GM19395 (cell line): ENCODE measurements at regions not wholly inside any gene's neighbourhood (a gene's known extent, or its start where the extent isn't known, plus 50 kb on each side); places are given as distances from the start of the nearest gene placed in this dataset.
"Not testable (repeated sequence)": the region's sequence is repeated elsewhere in the genome, so short reads cannot be mapped to it uniquely, and the experiment has no call there.

Experiments
- ATAC-seq: cut with Tn5 transposase; IDR thresholded peaks from one replicate; pipeline ENCODE4 v1.9.1; 2021; ENCODE audit warnings: mild to moderate bottlenecking, moderate library complexity; ENCODE audit not compliant: unreplicated experiment

DNA sequence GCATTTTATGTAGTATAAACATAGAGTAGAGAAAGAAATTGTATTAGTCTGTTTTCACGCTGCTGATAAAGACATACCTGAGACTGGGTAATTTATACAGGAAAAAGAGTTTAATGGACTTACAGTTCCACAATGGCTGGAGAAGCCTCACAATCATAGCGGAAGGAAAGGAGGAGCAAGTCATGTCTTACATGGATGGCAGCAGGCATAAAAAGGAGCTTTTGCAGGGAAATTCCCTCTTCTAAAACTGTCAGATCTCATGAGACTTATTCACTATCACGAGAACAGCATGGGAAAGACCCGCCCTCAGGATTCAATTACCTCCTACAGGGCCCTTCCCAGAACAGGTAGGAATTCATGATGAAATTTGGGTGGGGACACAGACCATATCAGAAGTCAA, 98.1 kb downstream of the ARRDC3 start:
- ATAC-seq, result not testable (repeated sequence)

DNA sequence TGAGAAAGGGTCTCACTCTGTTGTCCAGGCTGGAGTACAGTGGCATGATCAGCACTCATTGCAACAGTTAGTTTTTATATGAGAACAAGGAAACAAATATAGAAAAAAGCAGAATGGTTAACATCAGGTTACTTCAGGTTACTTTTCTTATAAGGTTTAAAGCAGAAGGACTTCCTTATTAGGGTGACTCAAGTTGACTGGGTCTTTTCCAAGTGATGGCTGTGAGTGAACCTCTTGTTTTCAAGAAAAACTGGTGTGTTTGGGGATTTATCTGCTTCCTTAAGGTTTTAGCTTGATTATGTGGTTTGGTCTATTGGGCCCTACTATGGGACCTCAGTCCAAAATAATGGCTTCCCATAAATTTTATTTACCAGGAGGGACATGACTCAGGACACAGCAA, 99.2 kb downstream of the ARRDC3 start:
- no peak for ATAC-seq

DNA sequence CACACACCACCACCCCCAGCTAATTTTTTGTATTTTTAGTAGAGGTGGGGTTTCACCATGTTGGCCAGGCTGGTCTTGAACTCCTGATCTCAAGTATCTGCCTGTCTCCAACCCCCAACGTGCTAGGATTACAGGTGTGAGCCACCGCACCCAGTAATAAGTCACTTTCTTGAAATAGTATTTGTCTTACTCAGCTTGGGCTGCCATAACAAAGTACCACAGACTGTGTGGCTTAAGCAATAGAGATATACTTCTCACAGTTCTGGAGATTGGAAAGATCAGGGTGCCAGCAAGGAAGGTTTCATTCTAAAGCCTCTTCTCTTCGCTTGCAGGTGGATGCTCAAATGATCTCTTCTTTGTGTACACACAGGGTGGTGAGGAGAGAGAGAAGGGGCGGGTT, 99.8 kb downstream of the ARRDC3 start:
- ATAC-seq, result no peak

DNA sequence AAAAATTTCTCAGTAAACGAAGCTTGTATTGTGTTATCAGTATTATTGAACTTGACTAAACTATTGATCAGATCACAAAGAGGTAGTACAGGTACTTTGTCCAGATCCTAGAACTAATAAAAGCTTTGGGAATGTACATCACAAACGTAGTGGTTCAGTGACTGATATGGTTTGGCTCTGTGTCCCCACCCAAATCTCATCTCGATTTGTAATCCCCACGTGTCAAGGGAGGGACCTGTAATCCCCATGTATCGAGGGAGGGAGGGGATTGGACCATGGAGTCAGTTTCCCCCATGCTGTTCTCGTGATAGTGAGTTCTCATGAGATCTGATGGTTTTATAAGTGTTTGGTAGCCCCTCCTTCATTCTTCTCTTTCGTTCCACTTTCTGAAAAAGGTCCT, 100.9 kb downstream of the ARRDC3 start:
- no peak for ATAC-seq

DNA sequence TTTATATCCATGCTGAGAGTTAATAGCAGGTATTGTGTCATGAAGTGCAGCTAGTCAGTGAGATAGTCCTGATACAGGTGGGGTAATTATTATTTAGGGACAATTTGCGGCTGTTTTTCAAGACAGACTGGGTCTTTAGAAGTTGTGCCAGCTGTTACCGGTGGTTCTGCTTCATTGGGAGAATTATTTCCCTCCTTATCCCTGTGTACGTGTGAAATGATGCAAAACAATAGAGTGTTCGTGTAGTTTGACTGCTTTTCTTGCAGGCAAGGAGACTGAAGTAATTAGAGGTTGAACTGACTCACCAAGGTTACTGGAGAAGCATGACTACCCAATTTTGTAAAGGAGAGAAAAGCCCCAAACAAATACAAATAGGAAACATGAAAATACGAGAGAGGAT, 101.7 kb downstream of the ARRDC3 start:
- no peak for ATAC-seq

DNA sequence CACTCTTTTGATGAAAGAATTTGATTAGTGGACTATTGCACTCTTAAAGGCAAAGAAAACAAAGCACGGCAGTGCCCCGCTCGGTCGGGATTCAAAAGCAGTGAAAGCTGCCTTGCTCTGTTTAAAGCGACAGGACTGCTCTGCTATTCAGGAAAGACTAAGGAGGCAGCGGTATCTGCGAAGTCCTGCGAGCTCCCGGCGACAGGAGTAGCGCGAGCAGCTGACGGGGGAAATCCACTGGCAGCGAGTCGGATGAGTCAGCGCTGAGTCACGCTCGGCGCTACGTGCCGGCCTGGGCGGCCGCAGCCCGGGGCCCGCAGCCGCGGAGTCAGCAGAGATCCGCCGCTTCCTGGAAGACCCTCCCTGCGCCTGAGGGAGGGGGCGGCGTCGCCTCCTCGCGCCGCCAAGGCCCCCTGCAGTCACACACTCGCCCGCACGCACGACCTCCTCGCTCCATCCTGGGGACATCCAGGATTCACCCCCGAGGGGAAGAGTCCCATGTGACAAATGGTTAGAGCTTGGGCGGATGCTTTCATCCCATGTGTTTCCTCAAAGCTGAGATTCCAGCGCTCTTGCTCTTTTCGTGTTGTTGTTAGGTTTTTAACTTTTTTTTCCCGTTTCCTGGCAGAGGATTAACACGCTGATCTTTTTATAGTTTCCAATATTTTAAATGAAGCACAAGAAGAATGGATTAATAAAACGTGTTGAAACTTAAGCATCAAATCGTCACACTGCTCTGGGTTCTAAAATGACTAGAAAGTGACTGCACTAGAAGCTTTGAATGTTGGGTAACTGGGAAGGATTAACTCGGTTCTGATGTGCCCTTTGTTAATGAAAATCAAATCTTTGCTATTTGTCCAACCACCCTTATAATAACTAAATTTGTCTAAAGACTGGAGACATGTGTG, 102.5 kb downstream of the ARRDC3 start:
- ATAC-seq, result peak; percentile 93

DNA sequence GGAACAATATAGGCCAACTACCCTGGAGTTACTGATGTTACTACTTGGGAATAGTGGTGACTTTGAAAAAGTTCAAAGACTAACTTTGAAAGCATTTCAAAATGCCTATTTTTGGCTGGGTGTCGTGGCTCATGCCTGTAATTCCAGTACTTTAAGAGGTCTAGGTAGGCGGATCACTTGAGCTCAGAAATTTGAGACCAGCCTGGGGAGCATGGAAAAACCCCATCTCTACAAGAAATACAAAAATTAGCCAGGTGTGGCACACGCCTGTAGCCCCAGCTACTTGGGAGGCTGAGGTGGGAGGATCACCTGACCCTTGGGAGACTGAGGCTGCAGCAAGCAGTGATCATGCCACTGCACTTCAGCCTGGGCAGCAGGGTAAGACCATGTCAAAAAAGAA, 105.3 kb downstream of the ARRDC3 start:
- ATAC-seq, result no peak

DNA sequence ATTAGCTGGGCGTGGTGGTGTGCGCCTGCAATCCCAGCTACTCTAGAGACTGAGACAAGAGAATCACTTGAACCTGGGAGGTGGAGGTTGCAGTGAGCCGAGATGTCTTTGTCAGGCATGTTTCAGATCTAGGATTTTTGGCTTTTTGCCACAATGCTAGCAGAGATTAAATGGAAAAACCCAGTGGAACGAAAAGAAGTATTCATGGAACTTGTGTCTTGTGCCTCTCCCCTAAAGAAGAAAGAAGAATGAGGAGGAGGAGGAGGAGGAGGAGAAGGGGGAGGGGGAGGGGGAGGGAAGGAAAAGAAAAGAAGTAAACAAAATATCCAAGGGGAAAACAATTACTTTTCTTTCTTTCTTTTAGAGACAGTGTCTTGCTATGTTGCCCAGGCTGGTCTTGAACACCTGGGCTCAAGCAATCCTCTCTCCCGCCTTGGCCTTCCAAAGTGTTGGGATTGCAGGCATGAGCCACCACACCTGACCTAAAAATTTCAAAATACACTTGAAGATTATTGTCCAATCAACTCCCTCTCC, 106.0 kb downstream of the ARRDC3 start:
- ATAC-seq, result no peak

DNA sequence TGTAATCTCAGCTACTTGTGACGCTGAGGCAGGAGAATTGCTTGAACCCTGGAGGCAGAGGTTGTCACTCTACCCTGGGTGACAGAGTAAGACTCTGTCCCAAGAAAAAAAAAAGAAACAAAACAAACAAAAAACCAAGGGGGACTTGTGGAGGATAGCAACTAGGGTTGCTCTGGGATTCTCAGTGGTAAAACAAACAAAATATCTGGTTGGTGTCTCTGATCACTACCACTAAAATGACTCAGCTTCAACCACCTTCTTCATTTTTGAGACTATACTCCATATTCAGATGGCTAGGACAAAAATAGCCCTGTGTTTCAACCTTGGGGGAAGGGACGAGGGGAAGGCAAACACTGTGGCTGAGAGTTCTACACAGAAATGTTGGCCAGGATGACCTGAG, 110.3 kb downstream of the ARRDC3 start:
- peak; percentile 92 for ATAC-seq

DNA sequence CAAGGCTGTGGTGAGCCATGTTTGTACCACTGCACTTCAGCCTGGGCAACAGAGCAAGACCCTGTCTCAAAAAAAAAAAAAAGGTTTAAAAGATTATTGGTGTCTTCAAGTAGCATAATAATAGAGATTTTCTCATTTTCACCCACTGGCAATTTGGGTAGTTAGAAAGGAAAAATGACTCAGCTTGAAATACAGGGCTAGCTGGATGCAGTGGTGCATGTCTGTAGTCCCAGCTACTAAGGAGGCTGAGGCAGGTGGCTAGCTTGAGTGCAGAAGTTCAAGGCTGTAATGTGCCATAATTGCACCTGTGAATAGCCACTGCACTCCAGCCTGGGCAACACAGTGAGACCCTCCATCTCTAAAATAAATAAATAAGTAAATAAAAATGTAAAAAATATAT, 111.1 kb downstream of the ARRDC3 start:
- ATAC-seq, result peak; percentile 61

DNA sequence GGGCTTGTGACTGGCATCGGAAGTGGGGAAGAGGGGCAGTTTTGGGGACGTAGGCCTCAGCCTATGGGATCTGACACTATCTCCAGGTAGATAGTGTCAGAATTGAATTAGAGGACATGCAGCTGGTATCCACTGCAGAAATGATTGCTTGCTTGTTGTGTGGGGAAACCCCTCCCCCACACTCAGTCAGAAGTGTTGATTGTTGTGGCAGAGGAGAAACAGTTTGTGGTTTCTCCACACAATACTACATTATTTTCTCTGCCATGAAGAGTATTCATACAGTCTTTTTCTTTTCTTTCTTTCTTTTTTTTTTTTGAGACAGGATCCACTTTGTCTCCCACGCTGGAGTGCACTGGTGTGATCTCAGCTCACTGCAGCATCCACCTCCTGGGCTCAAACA, 113.9 kb downstream of the ARRDC3 start:
- ATAC-seq, result no peak

DNA sequence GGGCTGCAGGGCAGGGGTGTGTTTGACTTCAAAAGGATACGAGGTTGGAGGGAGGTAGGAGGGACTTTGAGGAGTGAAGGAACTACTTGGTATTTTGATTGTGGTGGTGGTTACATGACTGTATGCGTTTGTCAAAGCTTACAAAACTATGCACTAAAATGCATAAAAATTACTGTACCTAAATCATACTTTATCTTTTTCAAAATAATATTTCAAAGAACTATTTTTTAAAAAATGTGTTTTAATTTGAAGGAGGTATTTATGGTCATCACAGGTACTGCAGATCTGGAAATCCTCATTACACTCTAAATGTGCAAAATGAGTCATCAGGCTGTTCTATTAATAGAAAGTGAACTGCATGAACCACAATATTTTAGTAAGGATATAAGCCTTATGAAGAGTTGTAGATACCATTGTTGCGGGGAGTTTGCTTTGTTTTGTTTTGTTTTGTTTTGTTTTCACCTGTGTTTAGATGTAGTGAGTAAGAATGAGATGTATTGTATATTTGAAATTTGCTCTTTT, 116.9 kb downstream of the ARRDC3 start:
- ATAC-seq, result peak; percentile 81

DNA sequence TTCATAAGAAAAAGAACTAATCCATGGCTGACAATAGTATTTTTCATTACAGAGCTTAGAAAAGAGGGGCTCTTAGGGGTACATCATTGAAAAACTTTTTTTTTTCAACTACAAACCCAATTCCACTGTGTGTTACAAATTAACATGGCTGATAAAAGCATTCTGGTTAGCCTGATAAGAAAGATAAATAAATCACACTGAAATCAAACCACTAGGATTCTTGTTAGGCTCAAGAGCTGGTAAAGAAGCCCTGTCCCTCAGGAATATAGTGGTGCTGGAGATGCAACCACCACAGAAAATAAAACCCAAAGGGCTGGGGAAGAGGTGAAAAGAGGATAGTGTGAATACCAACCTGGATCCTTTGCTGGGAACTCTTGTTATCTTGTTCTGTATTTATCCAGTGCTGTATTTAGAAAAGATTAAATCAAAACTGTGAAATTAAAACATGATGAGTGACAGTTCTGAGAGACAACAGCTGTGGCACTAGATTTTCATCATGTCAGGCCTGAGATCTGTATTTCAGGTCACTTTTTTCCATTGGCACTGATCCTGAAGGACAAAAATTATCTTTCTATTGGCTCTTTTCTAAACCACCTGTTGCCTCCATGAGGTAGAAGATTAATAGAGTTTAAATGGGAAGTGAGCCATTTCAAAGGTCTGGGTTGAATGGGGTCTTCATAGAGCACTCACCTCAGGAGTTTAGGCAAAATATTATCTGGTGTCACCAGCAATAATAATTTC, 118.6 kb downstream of the ARRDC3 start:
- ATAC-seq, result no peak

DNA sequence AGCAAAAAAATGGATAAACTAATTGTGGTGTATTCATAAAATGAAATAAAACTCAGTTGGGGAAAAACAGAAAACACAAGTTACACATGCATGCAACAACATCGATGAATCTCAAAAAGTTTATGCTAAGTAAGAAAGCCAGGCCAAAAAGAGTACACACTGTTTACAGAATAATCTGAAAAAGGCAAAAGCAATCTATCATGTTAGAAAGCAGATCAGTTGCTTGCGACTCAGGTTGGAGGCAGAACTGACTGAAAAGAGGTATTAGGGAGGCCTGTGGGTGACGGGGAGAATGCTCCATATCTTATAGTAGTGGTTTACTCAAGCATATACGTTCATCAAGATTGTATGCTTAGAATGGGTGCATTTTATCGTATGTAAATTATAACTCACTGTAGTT, 119.2 kb downstream of the ARRDC3 start:
- no peak for ATAC-seq

DNA sequence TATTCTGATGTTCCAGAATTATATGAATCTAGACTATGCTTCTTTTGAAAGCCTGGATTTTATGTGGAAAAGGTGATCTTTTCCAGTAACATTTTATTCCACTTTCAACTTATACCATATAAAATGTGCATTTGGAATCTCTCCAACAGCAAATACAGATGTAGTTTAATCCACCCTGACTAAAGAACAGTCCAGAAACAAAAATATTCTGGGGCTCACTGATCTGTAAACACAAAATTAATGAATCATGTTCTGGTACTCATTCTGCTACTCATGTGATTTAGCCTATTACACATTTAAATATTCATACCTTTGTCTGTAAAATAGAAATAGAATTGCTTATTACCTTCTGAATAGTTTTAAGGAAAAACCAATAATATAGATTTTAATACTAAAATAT, 125.8 kb downstream of the ARRDC3 start:
- ATAC-seq, result no peak

DNA sequence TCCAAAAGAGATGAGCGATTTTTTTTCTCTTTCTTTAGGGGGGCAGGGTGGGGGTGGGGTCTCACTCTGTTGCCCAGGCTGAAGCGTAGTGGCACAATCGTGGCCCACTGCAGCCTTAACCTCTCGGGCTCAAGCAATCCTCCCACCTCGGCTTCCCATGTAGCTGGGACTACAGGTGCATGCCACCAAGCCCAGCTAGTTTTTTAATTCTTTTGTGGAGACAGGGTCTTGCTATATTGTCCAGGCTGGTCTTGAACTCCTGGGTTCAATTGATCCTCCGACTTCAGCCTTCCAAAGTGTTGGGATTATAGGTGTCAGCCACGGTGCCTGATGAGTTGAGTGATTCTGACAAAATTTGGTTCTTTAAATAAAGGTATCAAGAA, 127.0 kb downstream of the ARRDC3 start:
- ATAC-seq, result no peak

DNA sequence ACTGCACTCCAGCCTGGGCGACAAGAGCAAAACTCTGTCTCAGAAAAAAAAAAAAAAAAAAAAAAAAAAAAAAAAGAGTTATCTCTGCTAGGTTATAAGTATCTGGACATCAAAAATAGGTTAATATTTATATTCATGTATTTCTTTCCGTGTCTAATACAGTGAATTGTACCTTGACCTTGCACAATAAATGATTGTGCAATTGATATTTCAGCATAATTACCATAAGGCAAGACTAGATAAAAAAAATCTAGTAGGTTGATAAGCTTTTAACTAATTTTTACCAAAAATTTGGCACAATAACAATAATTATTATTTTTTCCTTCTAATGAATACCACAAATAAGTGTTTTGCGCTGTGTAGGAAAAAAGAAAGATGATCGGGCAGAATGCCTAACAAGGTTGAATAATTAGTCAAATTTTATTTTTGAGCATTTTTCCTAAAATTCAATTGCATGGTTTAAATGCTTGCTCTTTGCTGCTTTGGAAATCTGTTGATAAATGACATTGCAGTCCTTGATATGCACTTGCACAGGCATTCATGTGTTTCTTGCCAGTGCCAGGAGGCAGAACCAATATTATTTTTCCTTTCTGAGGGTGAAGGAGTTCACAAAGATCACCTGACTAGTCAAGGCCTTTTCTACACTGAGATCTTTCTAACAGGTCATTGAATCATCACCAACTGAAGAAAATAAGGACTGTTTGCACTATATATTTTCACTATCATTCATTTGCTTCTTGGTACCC, 127.5 kb downstream of the ARRDC3 start:
- no peak for ATAC-seq

DNA sequence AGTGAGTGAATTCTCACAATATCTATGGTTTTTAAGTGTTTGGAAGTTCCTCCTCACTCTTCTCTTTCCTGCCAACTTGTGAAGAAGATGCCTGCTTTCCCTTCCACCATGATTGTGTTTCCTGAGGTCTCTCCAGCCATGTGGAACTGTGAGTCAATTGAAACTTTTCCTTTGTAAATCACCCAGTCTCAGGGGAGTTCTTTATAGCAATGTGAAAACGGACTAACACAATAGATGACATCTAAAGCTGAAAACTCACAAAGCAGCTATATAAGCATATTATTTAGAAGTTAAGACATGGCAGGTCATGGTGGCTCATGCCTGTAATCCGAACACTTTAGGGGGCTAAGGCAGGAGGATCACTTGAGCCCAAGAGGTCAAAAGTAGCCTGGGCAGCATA, 130.2 kb downstream of the ARRDC3 start:
- ATAC-seq, result no peak

DNA sequence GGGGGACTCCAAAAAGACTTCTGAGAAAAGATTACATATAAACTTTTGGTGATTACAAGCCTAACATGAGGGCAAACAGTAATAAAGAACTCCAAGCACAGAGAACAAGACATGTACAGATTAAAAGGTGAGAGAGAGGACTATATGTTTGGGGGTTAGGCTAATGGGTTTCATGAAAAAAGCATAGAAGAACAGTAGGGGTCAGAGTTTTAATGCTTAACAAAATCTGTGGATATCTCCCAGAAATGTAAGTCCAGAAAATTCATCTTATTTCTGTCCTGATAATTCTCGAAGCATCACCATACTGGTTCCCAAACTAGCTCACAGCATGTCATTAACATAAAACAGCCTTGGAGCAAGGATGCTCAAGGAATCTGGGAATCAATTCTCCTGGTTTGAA, 137.2 kb downstream of the ARRDC3 start:
- ATAC-seq, result no peak

DNA sequence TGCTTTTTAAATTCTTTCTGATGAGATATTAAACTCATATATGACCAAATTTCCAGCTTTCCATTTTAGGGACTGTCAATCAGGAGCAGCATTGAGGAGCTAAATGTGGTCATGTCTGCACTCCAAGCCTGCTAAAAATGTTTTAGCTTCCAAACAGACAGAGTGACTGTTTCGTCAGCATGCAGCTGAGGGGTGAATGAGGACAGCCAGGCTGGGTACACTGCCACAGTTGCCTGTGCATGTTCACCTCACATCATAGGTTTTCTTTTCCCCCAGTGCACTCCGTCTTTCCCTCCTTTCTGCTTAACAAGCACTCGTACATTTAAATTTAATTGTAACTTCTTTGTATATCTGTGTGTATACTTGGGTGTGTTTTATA, 138.1 kb downstream of the ARRDC3 start:
- ATAC-seq, result no peak

DNA sequence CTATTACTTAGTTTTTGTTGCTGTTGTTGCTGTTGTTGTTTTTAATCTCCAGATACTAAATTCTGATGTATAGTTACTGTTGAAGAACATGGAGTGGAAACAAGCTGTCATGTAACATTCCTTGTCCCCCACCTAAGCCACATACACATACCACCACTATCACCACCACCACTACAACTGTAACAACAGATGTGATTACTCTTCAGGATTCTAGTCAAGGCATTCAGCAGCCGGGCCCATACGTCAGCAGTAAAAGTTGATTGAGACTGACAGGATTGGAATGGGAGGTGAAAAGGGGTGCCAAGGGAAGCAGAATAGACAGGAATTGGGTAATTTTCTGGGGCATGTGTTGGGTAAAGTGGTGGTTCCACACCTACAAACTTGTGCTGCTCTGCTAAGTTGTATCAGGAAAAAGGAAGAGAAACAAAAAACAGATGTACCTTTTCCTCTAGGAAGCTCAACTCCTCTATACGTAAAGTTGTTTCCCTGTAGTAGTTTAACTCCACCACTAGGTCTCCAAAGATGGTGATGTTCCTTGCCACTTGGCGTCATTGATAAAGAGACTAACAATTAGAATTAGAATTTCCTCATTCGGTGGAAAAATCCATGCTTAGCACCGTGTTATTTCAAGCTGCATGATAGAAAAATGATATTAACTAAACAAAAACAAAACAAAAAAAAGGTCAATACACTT, 138.6 kb downstream of the ARRDC3 start:
- no peak for ATAC-seq
